GM12874 (cell line): ENCODE measurements at regions not wholly inside any gene's neighbourhood (a gene's known extent, or its start where the extent isn't known, plus 50 kb on each side); places are given as distances from the start of the nearest gene placed in this dataset.

Experiments
- TF ChIP-seq, protein P1 (sequence below): IDR thresholded peaks from 2 replicates; pipeline ENCODE4 v1.5.1; 2011; ENCODE audit warnings: low read depth, mild to moderate bottlenecking, control low read depth, low read length, moderate library complexity; ENCODE audit not compliant: insufficient read depth

DNA sequence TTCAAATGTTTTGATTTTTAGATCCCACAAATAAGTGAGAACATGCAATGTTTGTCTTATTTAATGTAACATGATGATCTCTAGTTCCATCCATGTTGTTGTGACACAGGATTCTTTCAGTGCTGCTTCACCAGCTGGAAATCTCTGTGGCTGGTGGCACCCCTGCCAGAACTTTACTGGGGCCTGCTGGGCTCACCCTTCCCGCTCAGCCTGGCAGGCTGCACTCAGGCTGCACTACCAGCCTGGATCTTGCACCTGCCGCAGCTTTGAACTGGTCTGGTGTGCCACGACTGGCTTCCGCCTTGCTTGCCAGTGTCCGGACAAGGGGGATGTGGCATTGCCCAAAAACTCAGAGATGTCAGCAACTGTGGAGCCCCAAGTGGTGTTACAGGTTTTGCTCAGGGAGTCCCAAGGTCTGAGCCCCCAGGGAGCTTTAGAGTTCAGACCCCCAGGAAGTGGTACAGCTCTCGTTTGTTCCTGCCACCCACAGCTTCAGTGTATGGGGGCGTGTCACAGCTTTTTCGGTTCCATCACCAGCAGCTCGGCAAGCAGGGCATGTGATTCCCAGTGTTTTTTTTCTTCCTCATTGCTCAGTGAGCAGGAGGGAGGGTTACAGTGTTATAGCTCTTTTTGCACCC lies 72.3 kb upstream of the SYNCRIP start:
- TF ChIP-seq, protein P1, sequence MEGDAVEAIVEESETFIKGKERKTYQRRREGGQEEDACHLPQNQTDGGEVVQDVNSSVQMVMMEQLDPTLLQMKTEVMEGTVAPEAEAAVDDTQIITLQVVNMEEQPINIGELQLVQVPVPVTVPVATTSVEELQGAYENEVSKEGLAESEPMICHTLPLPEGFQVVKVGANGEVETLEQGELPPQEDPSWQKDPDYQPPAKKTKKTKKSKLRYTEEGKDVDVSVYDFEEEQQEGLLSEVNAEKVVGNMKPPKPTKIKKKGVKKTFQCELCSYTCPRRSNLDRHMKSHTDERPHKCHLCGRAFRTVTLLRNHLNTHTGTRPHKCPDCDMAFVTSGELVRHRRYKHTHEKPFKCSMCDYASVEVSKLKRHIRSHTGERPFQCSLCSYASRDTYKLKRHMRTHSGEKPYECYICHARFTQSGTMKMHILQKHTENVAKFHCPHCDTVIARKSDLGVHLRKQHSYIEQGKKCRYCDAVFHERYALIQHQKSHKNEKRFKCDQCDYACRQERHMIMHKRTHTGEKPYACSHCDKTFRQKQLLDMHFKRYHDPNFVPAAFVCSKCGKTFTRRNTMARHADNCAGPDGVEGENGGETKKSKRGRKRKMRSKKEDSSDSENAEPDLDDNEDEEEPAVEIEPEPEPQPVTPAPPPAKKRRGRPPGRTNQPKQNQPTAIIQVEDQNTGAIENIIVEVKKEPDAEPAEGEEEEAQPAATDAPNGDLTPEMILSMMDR, result no peak

DNA sequence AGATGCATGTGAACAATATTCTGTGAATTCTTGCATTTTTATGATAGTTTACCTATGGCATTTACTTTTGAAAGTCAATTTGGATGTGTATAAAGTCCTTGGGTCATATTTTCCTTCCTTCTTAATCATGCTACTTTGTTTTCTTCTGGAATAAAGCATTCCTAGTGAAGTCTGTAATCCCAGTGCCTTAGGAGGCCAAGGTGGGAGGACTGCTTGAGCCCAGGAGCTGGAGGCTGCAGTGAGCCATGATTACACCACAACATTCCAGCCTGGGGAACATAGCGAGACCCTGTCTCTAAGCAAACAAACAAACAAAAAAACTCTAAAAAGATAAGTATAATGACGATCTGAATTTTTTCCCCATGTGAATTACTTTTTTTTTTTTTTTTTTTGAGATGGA lies 69.7 kb upstream of the SYNCRIP start:
- TF ChIP-seq, protein P1, result no peak

DNA sequence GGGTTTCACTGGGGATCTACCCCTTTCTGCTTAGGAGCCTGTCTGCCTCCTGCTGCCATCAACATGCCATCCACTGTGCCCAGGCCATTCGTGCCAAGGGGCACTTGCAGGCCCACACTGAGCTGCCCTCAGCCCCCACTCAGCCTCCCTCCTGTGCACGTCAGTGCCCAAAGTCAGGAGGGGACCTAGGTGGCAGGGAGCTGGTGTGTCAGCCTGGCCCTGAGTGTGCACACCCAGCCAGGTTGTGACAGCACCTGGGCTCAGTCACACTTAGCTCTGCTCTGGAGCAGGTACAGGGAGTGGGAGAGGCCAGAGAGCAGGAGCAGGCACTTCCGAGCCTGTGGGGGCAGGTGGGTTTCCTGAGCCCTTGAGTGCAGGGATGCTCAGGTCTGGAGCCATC lies 63.6 kb upstream of the SYNCRIP start:
- TF ChIP-seq, protein P1, result no peak

DNA sequence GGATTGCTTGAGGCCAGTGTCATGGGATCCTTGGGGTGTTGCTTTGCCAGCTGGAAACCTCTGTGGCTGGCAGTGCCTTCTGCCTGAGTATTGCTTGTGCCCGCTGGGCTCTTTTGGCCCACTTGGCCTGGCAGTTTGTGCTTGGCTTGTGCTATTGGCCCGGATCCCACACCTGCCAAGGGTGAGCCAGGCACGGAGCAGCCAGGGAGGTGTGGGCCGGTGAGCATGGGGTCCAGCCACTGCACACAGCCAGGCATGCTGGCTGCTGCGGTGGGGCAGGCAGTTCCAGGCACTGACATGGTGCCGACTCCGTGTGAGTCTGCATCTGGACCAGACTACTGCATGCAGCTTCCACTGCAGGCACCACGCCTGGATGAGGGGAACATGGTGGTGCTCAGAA lies 62.5 kb upstream of the SYNCRIP start:
- TF ChIP-seq, protein P1, result no peak

DNA sequence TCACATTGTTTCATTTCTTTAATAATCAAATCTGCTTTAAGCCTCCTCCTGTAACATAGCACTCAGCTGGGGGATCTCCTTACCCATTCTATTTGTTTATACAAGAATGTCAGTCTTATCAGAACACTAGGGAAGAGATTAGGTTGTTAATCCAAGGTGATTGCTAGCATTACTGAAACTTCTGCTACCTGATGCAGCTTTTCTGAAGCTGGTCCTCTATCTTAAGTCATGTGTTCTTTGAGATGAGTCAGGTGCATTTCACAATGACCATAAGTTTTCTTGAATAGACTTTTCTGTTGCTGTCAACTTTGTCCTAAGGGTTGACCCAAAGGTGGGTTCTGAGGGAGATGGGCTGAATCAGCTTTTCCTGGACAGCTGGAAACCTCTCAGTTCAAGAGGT lies 60.7 kb upstream of the SYNCRIP start:
- TF ChIP-seq, protein P1, result no peak
